Peyer's patch (tissue), 4 donors: ENCODE measurements at regions not wholly inside any gene's neighbourhood (a gene's known extent, or its start where the extent isn't known, plus 50 kb on each side); places are given as distances from the start of the nearest gene placed in this dataset.

Source experiments
- CTCF ChIP-seq, 6 experiments: fragments of 450-650 bp in 4 of 6; fragments of 200-600 bp in 2 of 6; sonication (generic) in 1 of 6; IDR thresholded peaks; one replicate each; pipeline ENCODE4 v1.5.1; 2017 to 2019; ENCODE audit warnings: antibody characterized with exemption in 6 of 6, mild to moderate bottlenecking in 3 of 6, moderate library complexity in 1 of 6
- POLR2A ChIP-seq, 2 donors: fragments of 450-650 bp; IDR thresholded peaks; one replicate each; pipeline ENCODE4 v1.5.1; 2017; ENCODE audit warnings: antibody characterized with exemption in 2 of 2, mild to moderate bottlenecking in 2 of 2, moderate library complexity in 2 of 2

GRCh38 chr4:123315617-123316016, 81.0 kb upstream of the SPRY1 start:
- TF ChIP-seq CTCF (IDR thresholded peaks at IDR 0.05) (no peak), POLR2A (IDR thresholded peaks at IDR 0.05) (no peak)
